ENCODE measurements at regions not wholly inside any gene's neighbourhood (a gene's known extent, or its start where the extent isn't known, plus 50 kb on each side); places are given as distances from the start of the nearest gene placed in this dataset.
"Not testable (repeated sequence)": the region's sequence is repeated elsewhere in the genome, so short reads cannot be mapped to it uniquely, and the experiment has no call there.

- no peak for DNase-seq (ENCODE audit: low read depth)
Observed at GRCh38 chr4:179698321-179698720, 2256.1 kb upstream of the AGA start.

GRCh38 chr4:179709961-179710624 lies 2267.9 kb upstream of the AGA start:
- no peak for DNase-seq (ENCODE audit: low read depth)
- TF ChIP-seq, protein P1, sequence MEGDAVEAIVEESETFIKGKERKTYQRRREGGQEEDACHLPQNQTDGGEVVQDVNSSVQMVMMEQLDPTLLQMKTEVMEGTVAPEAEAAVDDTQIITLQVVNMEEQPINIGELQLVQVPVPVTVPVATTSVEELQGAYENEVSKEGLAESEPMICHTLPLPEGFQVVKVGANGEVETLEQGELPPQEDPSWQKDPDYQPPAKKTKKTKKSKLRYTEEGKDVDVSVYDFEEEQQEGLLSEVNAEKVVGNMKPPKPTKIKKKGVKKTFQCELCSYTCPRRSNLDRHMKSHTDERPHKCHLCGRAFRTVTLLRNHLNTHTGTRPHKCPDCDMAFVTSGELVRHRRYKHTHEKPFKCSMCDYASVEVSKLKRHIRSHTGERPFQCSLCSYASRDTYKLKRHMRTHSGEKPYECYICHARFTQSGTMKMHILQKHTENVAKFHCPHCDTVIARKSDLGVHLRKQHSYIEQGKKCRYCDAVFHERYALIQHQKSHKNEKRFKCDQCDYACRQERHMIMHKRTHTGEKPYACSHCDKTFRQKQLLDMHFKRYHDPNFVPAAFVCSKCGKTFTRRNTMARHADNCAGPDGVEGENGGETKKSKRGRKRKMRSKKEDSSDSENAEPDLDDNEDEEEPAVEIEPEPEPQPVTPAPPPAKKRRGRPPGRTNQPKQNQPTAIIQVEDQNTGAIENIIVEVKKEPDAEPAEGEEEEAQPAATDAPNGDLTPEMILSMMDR (conservative IDR thresholded peaks at IDR 0.05; ENCODE audit: low read depth, low read length): no peak
- H3K4me3 ChIP-seq (ENCODE audit: low read depth, low read length): no peak overlapping the region

More at GRCh38 chr4:179698321-179698720, 2256.1 kb upstream of the AGA start:
- H3K4me3 ChIP-seq (ENCODE audit: low read depth, low read length): no peak overlapping the region
- TF ChIP-seq, protein P1 (conservative IDR thresholded peaks at IDR 0.05; ENCODE audit: low read depth, low read length): no peak

GRCh38 chr4:179719766-179720450 lies 2277.7 kb upstream of the AGA start:
- DNase-seq (ENCODE audit: low read depth): no peak
- TF ChIP-seq, protein P1 (conservative IDR thresholded peaks at IDR 0.05; ENCODE audit: low read depth, low read length): no peak
- no peak overlapping the region for H3K4me3 ChIP-seq (ENCODE audit: low read depth, low read length)

DNA sequence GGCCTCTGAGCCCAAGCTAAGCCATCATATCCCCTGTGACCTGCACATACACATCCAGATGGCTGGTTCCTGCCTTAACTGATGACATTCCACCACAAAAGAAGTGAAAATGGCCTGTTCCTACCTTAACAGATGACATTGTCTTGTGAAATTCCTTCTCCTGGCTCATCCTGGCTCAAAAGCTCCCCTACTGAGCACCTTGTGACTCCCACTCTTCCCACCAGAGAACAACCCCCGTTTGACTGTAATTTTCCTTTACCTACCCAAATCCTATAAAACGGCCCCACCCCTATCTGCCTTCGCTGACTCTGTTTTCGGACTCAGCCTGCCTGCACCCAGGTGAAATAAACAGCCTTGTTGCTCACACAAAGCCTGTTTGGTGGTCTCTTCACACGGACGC lies 2284.3 kb upstream of the AGA start:
- not testable (repeated sequence) for H3K4me3 ChIP-seq (ENCODE audit: low read depth, low read length); DNase-seq (ENCODE audit: low read depth)

- no peak for DNase-seq (ENCODE audit: low read depth)
- H3K4me3 ChIP-seq (ENCODE audit: low read depth, low read length): no peak overlapping the region
- TF ChIP-seq, protein P1 (conservative IDR thresholded peaks at IDR 0.05; ENCODE audit: low read depth, low read length): no peak
Observed at GRCh38 chr4:179728305-179728704, 2286.1 kb upstream of the AGA start.

- not testable (repeated sequence) for DNase-seq (ENCODE audit: low read depth); H3K4me3 ChIP-seq (ENCODE audit: low read depth, low read length)
Observed at GRCh38 chr4:179736820-179737219, 2294.6 kb upstream of the AGA start.

DNA sequence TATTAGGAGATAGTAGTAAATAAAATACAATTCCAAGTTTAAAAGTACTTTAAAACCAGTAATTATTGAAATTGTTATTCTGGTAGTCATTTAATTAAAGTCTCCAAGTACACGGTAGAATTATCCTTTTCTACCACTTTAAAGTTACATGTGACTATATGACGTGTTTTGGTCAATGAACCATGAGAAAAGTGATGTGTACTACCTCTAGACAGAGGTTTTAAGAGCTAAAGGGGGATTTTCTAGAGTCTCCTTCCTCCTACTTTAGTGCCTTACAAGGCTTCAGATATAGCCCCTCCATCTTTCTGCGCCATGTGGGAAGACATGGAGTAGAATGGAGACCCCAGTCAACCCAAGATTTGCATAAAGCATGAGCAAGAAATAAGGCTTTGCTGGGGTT lies 2296.6 kb upstream of the AGA start:
- no peak for DNase-seq (ENCODE audit: low read depth)
- TF ChIP-seq, protein P1 (conservative IDR thresholded peaks at IDR 0.05; ENCODE audit: low read depth, low read length): no peak
- H3K4me3 ChIP-seq (ENCODE audit: low read depth, low read length): no peak overlapping the region

Data from epithelial cell of proximal tubule (primary cell).